Ramos (cell line): ENCODE measurements at regions not wholly inside any gene's neighbourhood (a gene's known extent, or its start where the extent isn't known, plus 50 kb on each side); places are given as distances from the start of the nearest gene placed in this dataset.

Experiments
- in situ Hi-C: fragments of 300-500 bp; cut with MboI; formaldehyde crosslinking; loops from one replicate; pipeline ENCODE4 v1.14.3; 2022; ENCODE audit warnings: low sequenced_read_pairs; ENCODE audit not compliant: unreplicated experiment

GRCh38 chr4:111854494-111855087, 290.7 kb upstream of the FAM241A start:
- in situ Hi-C loops, result no loop called here

- in situ Hi-C loops, result no loop called here
These were observed 289.9 kb upstream of the FAM241A start for GRCh38 chr4:111855308-111855707.

- in situ Hi-C loops, result no loop called here
These were observed 281.2 kb upstream of the FAM241A start for GRCh38 chr4:111864066-111864465.

GRCh38 chr4:111869339-111869738, 275.9 kb upstream of the FAM241A start:
- in situ Hi-C loops, result no loop called here

- in situ Hi-C loops, result no loop called here
These were observed 273.5 kb upstream of the FAM241A start for GRCh38 chr4:111871802-111872201.

GRCh38 chr4:111873801-111874200, 271.5 kb upstream of the FAM241A start:
- in situ Hi-C loops, result no loop called here

- in situ Hi-C loops, result no loop called here
These were observed 265.7 kb upstream of the FAM241A start for GRCh38 chr4:111879539-111879938.

GRCh38 chr4:111880116-111880515, 265.1 kb upstream of the FAM241A start:
- in situ Hi-C loops, result no loop called here

- in situ Hi-C loops, result no loop called here
These were observed 261.7 kb upstream of the FAM241A start for GRCh38 chr4:111883557-111883999.

- in situ Hi-C loops, result no loop called here
These were observed 254.8 kb upstream of the FAM241A start for GRCh38 chr4:111890412-111890811.

GRCh38 chr4:111905511-111905910, 239.7 kb upstream of the FAM241A start:
- in situ Hi-C loops, result no loop called here

- in situ Hi-C loops, result no loop called here
These were observed 225.6 kb upstream of the FAM241A start for GRCh38 chr4:111919639-111920038.

GRCh38 chr4:111921714-111922113, 223.5 kb upstream of the FAM241A start:
- in situ Hi-C loops, result no loop called here

- in situ Hi-C loops, result no loop called here
These were observed 221.5 kb upstream of the FAM241A start for GRCh38 chr4:111923786-111924185.

GRCh38 chr4:111924696-111925095, 220.6 kb upstream of the FAM241A start:
- in situ Hi-C loops, result no loop called here

GRCh38 chr4:111930659-111931058, 214.6 kb upstream of the FAM241A start:
- in situ Hi-C loops, result no loop called here

- in situ Hi-C loops, result no loop called here
These were observed 211.6 kb upstream of the FAM241A start for GRCh38 chr4:111933703-111934102.

- in situ Hi-C loops, result no loop called here
These were observed 210.9 kb upstream of the FAM241A start for GRCh38 chr4:111934314-111934713.

- in situ Hi-C loops, result no loop called here
These were observed 207.9 kb upstream of the FAM241A start for GRCh38 chr4:111937368-111937767.

GRCh38 chr4:111941957-111942356, 203.3 kb upstream of the FAM241A start:
- in situ Hi-C loops, result no loop called here

- in situ Hi-C loops, result no loop called here
These were observed 201.5 kb upstream of the FAM241A start for GRCh38 chr4:111943796-111944203.

GRCh38 chr4:111945014-111945413, 200.2 kb upstream of the FAM241A start:
- in situ Hi-C loops, result no loop called here

- in situ Hi-C loops, result no loop called here
These were observed 198.5 kb upstream of the FAM241A start for GRCh38 chr4:111946800-111947199.
